ENCODE measurements at regions not wholly inside any gene's neighbourhood (a gene's known extent, or its start where the extent isn't known, plus 50 kb on each side); places are given as distances from the start of the nearest gene placed in this dataset.
"Not testable (repeated sequence)": the region's sequence is repeated elsewhere in the genome, so short reads cannot be mapped to it uniquely, and the experiment has no call there.

DNA sequence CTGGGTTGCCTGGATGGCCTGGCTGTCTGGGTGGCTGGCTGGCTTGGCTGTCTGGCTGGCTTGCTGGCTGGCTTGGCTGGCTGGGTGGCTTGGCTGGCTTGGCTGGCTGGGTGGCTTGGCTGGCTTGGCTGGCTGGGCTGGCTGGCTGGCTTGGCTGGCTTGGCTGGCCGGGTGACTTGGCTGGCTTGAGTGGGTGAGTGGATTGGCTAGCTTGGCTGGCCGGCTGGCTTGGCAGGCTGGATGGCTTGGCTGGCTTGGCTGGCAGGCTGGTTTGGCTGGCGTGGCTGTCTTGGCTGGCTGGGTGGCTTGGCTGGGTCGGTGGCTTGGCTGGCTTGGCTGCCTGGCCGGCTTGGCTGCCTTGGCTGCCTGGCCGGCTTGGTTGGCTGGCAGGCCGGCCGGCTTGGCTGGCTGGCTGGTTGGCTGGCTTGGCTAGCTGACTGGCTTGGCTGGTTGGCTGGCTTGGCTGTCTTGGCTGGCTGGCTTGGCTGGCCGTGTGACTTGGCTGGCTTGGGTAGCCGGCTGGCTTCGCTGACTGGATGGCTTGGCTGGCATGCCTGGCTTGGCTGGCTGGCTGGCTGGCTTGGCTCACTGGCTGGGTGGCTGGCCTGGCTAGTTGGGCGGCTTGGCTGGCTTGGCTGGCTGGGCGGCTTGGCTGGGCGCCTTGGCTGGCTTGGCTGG, 132.4 kb upstream of the FAM72C start:
- not testable (repeated sequence) for TF ChIP-seq POLR2AphosphoS5 (IDR thresholded peaks at IDR 0.05; ENCODE audit: borderline replicate concordance, low read depth, low read length); EZH2 (IDR thresholded peaks at IDR 0.05); FOXP2 (optimal IDR thresholded peaks at IDR 0.05; ENCODE audit: control extremely low read depth, extremely low read length, insufficient read depth)

All from SK-N-MC (cell line).